K562 (cell line): ENCODE measurements at regions not wholly inside any gene's neighbourhood (a gene's known extent, or its start where the extent isn't known, plus 50 kb on each side); places are given as distances from the start of the nearest gene placed in this dataset.

Source experiments
- ATAC-seq: fragments of 200-7000 bp; cut with Tn5 transposase; 3 replicates; pipeline ENCODE4 v1.9.1; 2020; ENCODE audit warnings: moderate library complexity
- BruUV-seq: library from RNA; stranded (reverse); fragments of 400-500 nt; replicated peaks from 2 replicates; lab custom pipeline; 2021; lab: Mats Ljungman, UMichigan
- CTCF ChIA-PET: fragments of 300-600 bp; formaldehyde crosslinking; extraction: SDS; loops from one replicate; lab custom pipeline; 2021; ENCODE audit warnings: low intra/inter-chr PET ratio; lab: Yijun Ruan, JAX
- POLR2A ChIA-PET: fragments of 300-600, 350-650 bp; sonication (Branson Sonifier 250); formaldehyde crosslinking; extraction: SDS; loops from one replicate; lab custom pipeline; 2021; ENCODE audit warnings: antibody characterized with exemption, inconsistent platforms; lab: Yijun Ruan, JAX
- DNase-seq, 4 experiments: peaks; one replicate each; pipeline versions ENCODE4 v3.0.0 to v3.0.0-alpha.2; 2011 to 2018; ENCODE audit warnings: low spot score in 3 of 4, mixed read lengths in 3 of 4; ENCODE audit errors: extremely low read depth in 1 of 4
- FAIRE-seq: peaks from 2 replicates; lab custom pipeline; 2011; peaks lifted over from hg19 to GRCh38; lab: Jason Lieb, UNC
- H2AFZ ChIP-seq: 2 replicates; pipeline ENCODE4 v1.6.0; 2011; ENCODE audit warnings: low read depth, low read length, control low read depth, inconsistent platforms
- H3K27ac ChIP-seq: fragments of 200-600 bp; 3 replicates; pipeline ENCODE4 v1.8.0; 2011; ENCODE audit warnings: low read depth, mild to moderate bottlenecking, control low read depth, inconsistent platforms, low read length, moderate library complexity, mixed read lengths; ENCODE audit errors: extremely low read depth
- H3K27me3 ChIP-seq, 2 experiments: fragments of 300-600 bp in 1 of 2; 2 replicates in 1 of 2; 3 replicates in 1 of 2; pipeline versions ENCODE4 v1.6.0 to v1.8.0; 2011; ENCODE audit warnings: inconsistent platforms in 2 of 2, low read length in 2 of 2, mild to moderate bottlenecking in 1 of 2, mixed read lengths in 1 of 2, moderate library complexity in 1 of 2; ENCODE audit not compliant: control insufficient read depth in 2 of 2, insufficient read depth in 2 of 2
- H3K36me3 ChIP-seq: fragments of 300-600 bp; 3 replicates; pipeline ENCODE4 v1.8.0; 2011; ENCODE audit warnings: mild to moderate bottlenecking, low read length, inconsistent platforms; ENCODE audit not compliant: control insufficient read depth, insufficient read depth
- H3K4me1 ChIP-seq, 2 experiments: fragments of 200-600 bp in 1 of 2; replicated peaks in 1 of 2; 2 replicates in 1 of 2; 3 replicates in 1 of 2; pipeline versions ENCODE4 v1.5.1 to v1.8.0; 2011; ENCODE audit warnings: inconsistent platforms in 2 of 2, low read length in 2 of 2, mild to moderate bottlenecking in 1 of 2, mixed read lengths in 1 of 2, moderate library complexity in 1 of 2; ENCODE audit not compliant: control insufficient read depth in 2 of 2, insufficient read depth in 2 of 2
- H3K4me2 ChIP-seq: 2 replicates; pipeline ENCODE4 v1.6.1; 2011; ENCODE audit warnings: low read length, control low read depth, inconsistent platforms, mixed read lengths; ENCODE audit not compliant: insufficient read depth
- H3K4me3 ChIP-seq: fragments of 200-600 bp; sonication (generic), shearing (Covaris generic); 2 replicates; pipeline ENCODE4 v1.5.1; 2016; ENCODE audit warnings: control low read depth, inconsistent platforms
- H3K79me2 ChIP-seq: fragments of 200-600 bp; 3 replicates; pipeline ENCODE4 v1.8.0; 2011; ENCODE audit warnings: low read length, inconsistent platforms; ENCODE audit not compliant: control insufficient read depth, insufficient read depth
- H3K9ac ChIP-seq, 2 experiments: 2 replicates each; pipeline versions ENCODE4 v1.6.0 to v1.6.1; 2011; ENCODE audit warnings: low read depth in 2 of 2, low read length in 2 of 2, control low read depth in 1 of 2, inconsistent platforms in 1 of 2, mild to moderate bottlenecking in 1 of 2, mixed read lengths in 1 of 2; ENCODE audit not compliant: insufficient read depth in 1 of 2
- H3K9me1 ChIP-seq: one replicate; pipeline ENCODE4 v1.6.0; 2011; ENCODE audit warnings: inconsistent platforms, mild to moderate bottlenecking, low read length, moderate library complexity; ENCODE audit not compliant: control insufficient read depth, insufficient read depth
- H3K9me3 ChIP-seq: replicated peaks from 2 replicates; pipeline ENCODE4 v1.5.1; 2011; ENCODE audit warnings: low read depth, low read length, inconsistent platforms; ENCODE audit not compliant: control insufficient read depth, insufficient read depth
- H4K20me1 ChIP-seq: replicated peaks from 2 replicates; pipeline ENCODE4 v1.6.1; 2011; ENCODE audit warnings: low read length, inconsistent platforms, mixed read lengths; ENCODE audit not compliant: control insufficient read depth, insufficient read depth
- BRD4 ChIP-seq: fragments of 200-600 bp; sonication (generic); IDR thresholded peaks from 2 replicates; pipeline ENCODE4 v1.6.1; 2017; ENCODE audit warnings: inconsistent platforms
- KLF6 ChIP-seq: fragments of 250-450 bp; sonication (Bioruptor Pico); IDR thresholded peaks from 2 replicates; pipeline ENCODE4 v1.4.0; 2020; ENCODE audit warnings: mild to moderate bottlenecking, moderate library complexity, borderline replicate concordance
- PHF20 ChIP-seq: fragments of 450-650 bp; IDR thresholded peaks from 2 replicates; pipeline ENCODE4 v1.6.1; 2018; ENCODE audit not compliant: partially characterized antibody
- POLR2H ChIP-seq: IDR thresholded peaks from 2 replicates; pipeline ENCODE4 v1.6.1; 2016; ENCODE audit warnings: missing genetic modification characterization, low read depth, mild to moderate bottlenecking, control low read depth, missing compliant biosample characterization, moderate library complexity
- SMAD1 ChIP-seq: fragments of 150-350 bp; IDR thresholded peaks from 2 replicates; pipeline ENCODE4 v1.6.1; 2014; ENCODE audit warnings: low read length, low read depth; ENCODE audit not compliant: partially characterized antibody
- SMARCB1 ChIP-seq: IDR thresholded peaks from 2 replicates; pipeline ENCODE4 v1.6.1; 2011; ENCODE audit warnings: improper control_type of control experiment, low read depth; ENCODE audit not compliant: insufficient read length
- TSC22D4 ChIP-seq: fragments of 450-650 bp; IDR thresholded peaks from 2 replicates; pipeline ENCODE4 v1.6.1; 2016; ENCODE audit warnings: missing genetic modification characterization, missing biosample characterization, control low read depth
- ZBTB40 ChIP-seq, 2 experiments: fragments of 450-650 bp in 1 of 2; sonication (generic) in 1 of 2; formaldehyde crosslinking in 1 of 2; IDR thresholded peaks; 2 replicates each; pipeline versions ENCODE4 v1.7.1 to v1.9.0; 2016 to 2022; ENCODE audit warnings: inconsistent platforms in 1 of 2, mild to moderate bottlenecking in 1 of 2, missing genetic modification reagents in 1 of 2
- ZNF124 ChIP-seq: sonication (generic); formaldehyde crosslinking; IDR thresholded peaks from 2 replicates; pipeline ENCODE4 v1.8.1; 2022; ENCODE audit warnings: missing genetic modification reagents
- ZNF408 ChIP-seq: fragments of 250-450 bp; sonication (Bioruptor Pico); IDR thresholded peaks from 2 replicates; pipeline ENCODE4 v1.4.0; 2020; ENCODE audit warnings: low read depth, mild to moderate bottlenecking, moderate library complexity
- WGBS: fragments of 100-300 bp; shearing (Covaris generic); methylation state at CpG from one replicate; pipeline ENCODE4 v1.1.6; 2016; ENCODE audit warnings: low coverage, mixed read lengths; ENCODE audit not compliant: insufficient coverage; ENCODE audit errors: missing lambda C conversion rate; 5-methylcytosine and 5-hydroxymethylcytosine counted together
- in situ Hi-C: fragments of 300-500 bp; cut with MboI; formaldehyde crosslinking; loops from 4 replicates; pipeline ENCODE4 v1.15.0; 2018; ENCODE audit warnings: inconsistent platforms, mixed read lengths
- intact Hi-C: fragments of 100-400 bp; cut with micrococcal nuclease; formaldehyde crosslinking; loops from 2 replicates; pipeline ENCODE4 v1.14.2; 2022

- Histone ChIP-seq H3K4me3 (no peak overlapping the region), H3K4me1 (no peaks in the 10 kb centered on the region), H3K9me3 (no peaks in the 10 kb centered on the region), H3K9ac (no peak overlapping the region), H3K9me1 (no peaks in the 10 kb centered on the region), H4K20me1 (no peaks in the 10 kb centered on the region), H2AFZ (no peak overlapping the region), H3K27ac (no peak overlapping the region), H3K79me2 (no peaks in the 10 kb centered on the region), H3K4me2 (no peak overlapping the region), H3K36me3 (no peaks in the 10 kb centered on the region), H3K27me3 (no peaks in the 10 kb centered on the region)
- 0% methylated on average over 2 of the region's 2 CpGs for WGBS
- no TSS peak for BruUV-seq
- ATAC-seq, result no peak
- intact Hi-C loops, result no loop called here
- TF ChIP-seq BRD4 (no peak), POLR2H (tag) (no peak), SMAD1 (no peak), PHF20 (no peak), SMARCB1 (no peak), ZBTB40 (IDR thresholded peaks at IDR 0.05) (no peak), ZBTB40 (CRISPR knock-in tag; IDR thresholded peaks at IDR 0.05) (no peak), TSC22D4 (no peak), KLF6 (CRISPR knock-in tag) (no peak), ZNF124 (CRISPR knock-in tag) (no peak), ZNF408 (CRISPR knock-in tag) (no peak)
- CTCF ChIA-PET, result no interaction called here
- in situ Hi-C loops, result no loop called here
- FAIRE-seq, result no peak
- POLR2A ChIA-PET, result no interaction called here
- DNase-seq, result no peak
These were observed 533.5 kb upstream of the COBL start for GRCh38 chr7:51850126-51850525.
